ENCODE measurements at regions not wholly inside any gene's neighbourhood (a gene's known extent, or its start where the extent isn't known, plus 50 kb on each side); places are given as distances from the start of the nearest gene placed in this dataset.

DNA sequence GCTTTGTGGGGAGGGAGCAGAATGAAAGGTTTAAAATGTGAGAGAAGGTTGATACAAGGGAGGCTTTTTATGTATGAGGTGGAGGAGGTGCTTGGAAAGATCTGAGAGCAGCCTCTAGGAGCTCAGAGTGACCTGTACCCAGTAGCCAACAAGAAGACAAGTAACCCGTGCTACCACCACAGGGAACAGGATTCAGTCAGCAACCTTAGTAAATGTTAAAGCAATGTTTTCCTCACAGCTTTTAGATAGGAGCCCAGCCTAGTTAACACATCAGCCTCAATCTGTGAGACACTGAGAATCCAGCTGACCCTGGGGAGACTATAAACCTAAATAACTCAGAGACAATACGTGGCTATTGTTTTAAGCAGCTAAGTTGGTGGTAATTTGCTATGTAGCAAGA lies 194.9 kb upstream of the NT5C1B start:
- no TSS peak for BruUV-seq (replicated peaks)
- TF ChIP-seq, protein P1, sequence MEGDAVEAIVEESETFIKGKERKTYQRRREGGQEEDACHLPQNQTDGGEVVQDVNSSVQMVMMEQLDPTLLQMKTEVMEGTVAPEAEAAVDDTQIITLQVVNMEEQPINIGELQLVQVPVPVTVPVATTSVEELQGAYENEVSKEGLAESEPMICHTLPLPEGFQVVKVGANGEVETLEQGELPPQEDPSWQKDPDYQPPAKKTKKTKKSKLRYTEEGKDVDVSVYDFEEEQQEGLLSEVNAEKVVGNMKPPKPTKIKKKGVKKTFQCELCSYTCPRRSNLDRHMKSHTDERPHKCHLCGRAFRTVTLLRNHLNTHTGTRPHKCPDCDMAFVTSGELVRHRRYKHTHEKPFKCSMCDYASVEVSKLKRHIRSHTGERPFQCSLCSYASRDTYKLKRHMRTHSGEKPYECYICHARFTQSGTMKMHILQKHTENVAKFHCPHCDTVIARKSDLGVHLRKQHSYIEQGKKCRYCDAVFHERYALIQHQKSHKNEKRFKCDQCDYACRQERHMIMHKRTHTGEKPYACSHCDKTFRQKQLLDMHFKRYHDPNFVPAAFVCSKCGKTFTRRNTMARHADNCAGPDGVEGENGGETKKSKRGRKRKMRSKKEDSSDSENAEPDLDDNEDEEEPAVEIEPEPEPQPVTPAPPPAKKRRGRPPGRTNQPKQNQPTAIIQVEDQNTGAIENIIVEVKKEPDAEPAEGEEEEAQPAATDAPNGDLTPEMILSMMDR (conservative IDR thresholded peaks at IDR 0.05; ENCODE audit: low read depth, low read length): no peak
- TF ChIP-seq EZH2phosphoT487 (IDR thresholded peaks at IDR 0.05; ENCODE audit: borderline replicate concordance, low read length): no peak
- TF ChIP-seq EZH2 (IDR thresholded peaks at IDR 0.05; ENCODE audit: low read length, unreplicated experiment): no peak
- H2AFZ ChIP-seq (ENCODE audit: low read length): no peak overlapping the region
- H3K4me2 ChIP-seq (ENCODE audit: low read length): no peak overlapping the region
- no peaks in the 10 kb centered on the region for H3K9me2 ChIP-seq (replicated peaks; ENCODE audit: low read length)
- H3K36me3 ChIP-seq (ENCODE audit: low read depth, low read length): no peaks in the 10 kb centered on the region
- H3K4me1 ChIP-seq (ENCODE audit: insufficient read depth, low read length): no peaks in the 10 kb centered on the region
- no peaks in the 10 kb centered on the region for H3K9me3 ChIP-seq (ENCODE audit: low read length)
- H3K27ac ChIP-seq (ENCODE audit: low read length): no peak overlapping the region
- intact Hi-C loops (cut with micrococcal nuclease): no loop called here
- ChIA-PET CTCF (no interaction called here), POLR2A (ENCODE audit: unreplicated experiment) (no interaction called here)
- no peaks in the 10 kb centered on the region for H3F3A ChIP-seq (ENCODE audit: low read length, unreplicated experiment)
- DNase-seq: no peak
- no peak overlapping the region for H3K4me3 ChIP-seq (ENCODE audit: low read length)
- H3K9ac ChIP-seq (ENCODE audit: low read length): no peak overlapping the region
- no peaks in the 10 kb centered on the region for H3K27me3 ChIP-seq (ENCODE audit: low read length)
- ATAC-seq: no peak
- no peaks in the 10 kb centered on the region for H3K79me2 ChIP-seq (ENCODE audit: low read length)
- no peaks in the 10 kb centered on the region for H4K20me1 ChIP-seq (ENCODE audit: low read length)

DNA sequence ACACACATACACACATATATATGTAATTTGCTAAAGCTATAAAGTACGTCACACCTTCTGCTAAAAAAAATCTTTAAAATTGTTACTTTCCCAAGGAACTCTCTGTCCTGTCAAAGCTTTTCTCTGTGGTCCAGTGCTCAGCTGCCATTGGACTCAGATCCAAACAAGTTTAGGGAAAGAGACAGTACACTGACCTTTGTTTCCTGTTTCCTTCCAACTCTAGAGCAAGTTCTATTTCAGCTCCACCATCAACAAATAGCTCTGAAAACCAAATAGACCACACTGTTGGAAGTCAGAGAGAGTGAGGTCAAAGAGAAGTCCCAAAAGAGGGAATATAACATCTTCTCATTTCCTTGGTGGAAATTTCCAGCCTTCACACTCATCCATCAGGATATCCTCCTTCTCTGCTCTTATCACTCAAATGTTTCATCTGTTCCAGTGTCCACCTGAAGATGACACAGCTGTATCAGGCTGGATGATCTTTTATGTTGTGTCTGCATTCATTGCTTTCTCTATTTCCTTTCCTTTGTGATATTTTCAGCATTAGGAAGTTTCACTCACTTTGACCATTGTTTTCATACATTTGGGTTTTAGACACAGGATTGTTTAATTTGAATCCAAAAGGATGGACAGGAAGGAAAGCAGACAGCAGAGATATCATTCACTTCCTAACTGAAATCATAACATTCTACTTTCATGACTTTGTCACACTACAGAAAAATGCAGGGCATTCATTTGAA lies 192.3 kb upstream of the NT5C1B start:
- Histone ChIP-seq H3K4me1 (ENCODE audit: insufficient read depth, low read length) (no peaks in the 10 kb centered on the region), H3K4me2 (ENCODE audit: low read length) (no peak overlapping the region), H3K27me3 (ENCODE audit: low read length) (no peaks in the 10 kb centered on the region), H3F3A (ENCODE audit: low read length, unreplicated experiment) (no peaks in the 10 kb centered on the region), H3K9me2 (replicated peaks; ENCODE audit: low read length) (no peaks in the 10 kb centered on the region), H3K9me3 (ENCODE audit: low read length) (no peaks in the 10 kb centered on the region), H3K4me3 (ENCODE audit: low read length) (no peak overlapping the region), H3K79me2 (ENCODE audit: low read length) (no peaks in the 10 kb centered on the region), H3K36me3 (ENCODE audit: low read depth, low read length) (no peaks in the 10 kb centered on the region), H2AFZ (ENCODE audit: low read length) (no peak overlapping the region), H3K27ac (ENCODE audit: low read length) (no peak overlapping the region), H3K9ac (ENCODE audit: low read length) (no peak overlapping the region), H4K20me1 (ENCODE audit: low read length) (no peaks in the 10 kb centered on the region)
- no peak for DNase-seq
- no peak for TF ChIP-seq EZH2phosphoT487 (IDR thresholded peaks at IDR 0.05; ENCODE audit: borderline replicate concordance, low read length)
- TF ChIP-seq, protein P1 (conservative IDR thresholded peaks at IDR 0.05; ENCODE audit: low read depth, low read length): no peak
- TF ChIP-seq EZH2 (IDR thresholded peaks at IDR 0.05; ENCODE audit: low read length, unreplicated experiment): no peak
- no peak for ATAC-seq
- POLR2A ChIA-PET (ENCODE audit: unreplicated experiment): no interaction called here
- BruUV-seq (replicated peaks): no TSS peak
- intact Hi-C loops (cut with micrococcal nuclease): no loop called here
- CTCF ChIA-PET: no interaction called here

DNA sequence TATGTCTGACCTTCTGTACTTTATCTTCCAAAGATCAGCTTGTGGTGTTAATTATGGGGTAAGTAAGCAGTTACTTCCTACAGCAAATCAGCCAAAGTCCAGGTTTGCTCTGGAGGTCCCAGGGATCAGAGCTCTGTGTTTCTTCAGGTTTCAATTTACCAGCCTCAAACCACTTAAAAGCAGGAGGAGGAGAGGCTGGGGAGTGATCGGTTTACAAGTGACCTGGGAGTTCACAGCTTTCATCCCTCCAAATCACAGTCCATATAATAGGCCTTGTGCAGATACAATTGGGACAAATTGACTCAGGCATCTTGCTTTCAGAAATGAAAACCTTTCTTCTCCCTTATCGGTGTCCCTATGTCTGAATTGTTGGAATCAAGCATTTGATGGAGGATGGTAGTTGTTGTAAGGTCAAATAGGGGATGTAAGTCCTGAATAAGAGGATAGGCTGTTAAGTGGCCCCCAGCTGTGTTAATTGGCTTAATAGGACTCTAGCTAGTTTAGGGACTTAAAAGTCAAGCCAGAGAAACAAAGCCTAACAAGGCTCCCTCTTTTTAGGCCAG lies 188.0 kb upstream of the NT5C1B start:
- BruUV-seq (replicated peaks): no TSS peak
- no peaks in the 10 kb centered on the region for H3K36me3 ChIP-seq (ENCODE audit: low read depth, low read length)
- DNase-seq (no peak), ATAC-seq (no peak)
- no peak overlapping the region for H3K27ac ChIP-seq (ENCODE audit: low read length)
- no peaks in the 10 kb centered on the region for H4K20me1 ChIP-seq (ENCODE audit: low read length)
- no peaks in the 10 kb centered on the region for H3K79me2 ChIP-seq (ENCODE audit: low read length)
- intact Hi-C loops (cut with micrococcal nuclease): no loop called here
- no peak overlapping the region for H2AFZ ChIP-seq (ENCODE audit: low read length)
- TF ChIP-seq, protein P1 (conservative IDR thresholded peaks at IDR 0.05; ENCODE audit: low read depth, low read length): no peak
- TF ChIP-seq EZH2phosphoT487 (IDR thresholded peaks at IDR 0.05; ENCODE audit: borderline replicate concordance, low read length): no peak
- H3K9ac ChIP-seq (ENCODE audit: low read length): no peak overlapping the region
- no peaks in the 10 kb centered on the region for H3K4me1 ChIP-seq (ENCODE audit: insufficient read depth, low read length)
- H3K9me3 ChIP-seq (ENCODE audit: low read length): no peaks in the 10 kb centered on the region
- H3K27me3 ChIP-seq (ENCODE audit: low read length): no peaks in the 10 kb centered on the region
- CTCF ChIA-PET: no interaction called here
- H3K4me2 ChIP-seq (ENCODE audit: low read length): no peak overlapping the region
- POLR2A ChIA-PET (ENCODE audit: unreplicated experiment): no interaction called here
- no peaks in the 10 kb centered on the region for H3K9me2 ChIP-seq (replicated peaks; ENCODE audit: low read length)
- no peak overlapping the region for H3K4me3 ChIP-seq (ENCODE audit: low read length)
- no peaks in the 10 kb centered on the region for H3F3A ChIP-seq (ENCODE audit: low read length, unreplicated experiment)
